Right kidney (tissue), 1 donor: ENCODE measurements at regions not wholly inside any gene's neighbourhood (a gene's known extent, or its start where the extent isn't known, plus 50 kb on each side); places are given as distances from the start of the nearest gene placed in this dataset.
"Not testable (repeated sequence)": the region's sequence is repeated elsewhere in the genome, so short reads cannot be mapped to it uniquely, and the experiment has no call there.

ENCODE experiments used
- DNase-seq: peaks from one replicate; pipeline ENCODE4 v3.0.0-alpha.2; 2016

DNA sequence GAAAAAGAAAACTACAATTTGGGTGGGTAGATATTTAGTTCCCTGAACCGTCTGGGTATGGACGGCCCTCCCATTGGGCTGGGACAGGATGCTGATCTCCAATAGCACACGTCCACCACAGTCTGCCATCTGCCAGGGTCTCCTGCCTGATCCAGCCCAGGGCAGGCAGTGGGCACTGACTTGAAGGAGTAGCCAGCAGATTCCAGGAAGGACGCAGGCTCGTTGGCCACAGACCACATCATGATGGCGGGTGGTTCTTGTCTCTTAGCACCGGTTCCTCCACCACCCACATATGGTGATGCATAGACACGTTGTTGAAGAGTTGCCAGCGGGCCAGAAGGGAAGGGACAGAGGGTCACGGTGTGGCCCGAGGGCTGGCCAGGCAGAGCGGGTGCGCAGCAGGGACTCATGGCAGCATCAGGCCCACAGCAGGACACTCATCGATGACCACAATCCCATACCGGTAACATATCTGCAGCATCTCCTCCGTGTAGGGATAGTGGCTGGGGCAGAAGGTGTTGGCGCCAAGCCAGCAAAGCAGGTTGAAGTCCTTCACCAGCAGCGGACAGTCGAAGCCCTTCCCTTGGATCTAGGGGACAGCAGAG, 155.8 kb upstream of the FAM174A start:
- not testable (repeated sequence) for DNase-seq

GRCh38 chr5:100364757-100365478, 170.3 kb upstream of the FAM174A start:
- DNase-seq = not testable (repeated sequence)

DNA sequence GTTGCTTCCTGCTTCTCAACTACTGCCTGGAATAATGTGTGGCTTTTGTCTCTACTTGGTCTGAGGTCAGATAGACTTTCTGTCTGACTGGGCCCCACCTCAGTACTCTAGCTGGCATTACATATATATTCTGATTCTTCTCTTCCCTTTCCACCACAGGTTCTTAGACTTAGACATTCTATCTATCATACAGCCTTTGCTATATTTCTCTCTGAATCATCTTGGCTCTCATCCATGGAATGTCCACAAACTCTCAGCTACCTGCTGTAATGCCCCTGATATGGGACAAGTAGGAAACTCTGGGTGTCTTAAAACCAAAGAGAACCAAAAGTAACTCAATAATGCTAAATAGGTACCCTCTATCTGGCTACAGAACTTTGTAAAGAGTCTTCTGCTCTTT, 170.8 kb upstream of the FAM174A start:
- DNase-seq = not testable (repeated sequence)

DNA sequence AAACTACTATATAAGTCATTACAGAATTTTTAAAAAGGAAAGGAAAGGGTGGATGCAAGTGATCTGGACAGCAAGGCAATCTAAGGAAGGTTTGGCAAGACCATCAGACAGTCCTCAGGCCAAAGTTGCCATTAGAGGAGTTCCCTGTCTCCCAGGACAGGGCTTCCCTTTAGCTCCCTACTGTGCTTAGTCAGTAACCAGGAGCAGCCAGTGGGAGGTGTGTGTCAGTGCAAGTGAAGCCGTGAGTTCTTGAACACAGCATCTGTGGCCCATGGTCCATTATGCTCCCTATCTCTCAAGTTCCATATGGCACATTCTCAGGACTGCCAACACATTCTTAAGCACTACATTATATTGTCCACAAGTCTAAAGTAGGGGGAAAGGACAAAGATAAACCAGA, 175.2 kb upstream of the FAM174A start:
- DNase-seq = not testable (repeated sequence)

DNA sequence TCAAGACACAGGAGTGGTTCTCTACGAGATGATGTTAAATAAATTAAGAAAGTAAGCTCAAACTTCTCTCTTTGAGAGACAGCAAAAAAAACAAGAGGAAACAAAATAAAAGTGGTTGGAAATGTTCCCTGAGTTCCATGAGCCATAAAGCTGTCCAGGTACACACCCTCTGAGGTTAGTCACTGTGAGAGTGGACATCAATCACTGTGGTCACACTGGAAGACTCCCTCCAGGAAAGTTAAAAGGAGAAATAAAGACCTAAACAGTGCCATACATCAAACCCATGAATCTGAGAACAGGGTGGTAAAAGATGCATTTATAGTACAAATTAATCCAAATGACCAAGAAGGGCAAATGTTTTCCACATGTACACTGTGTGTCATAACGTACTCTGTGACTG, 188.9 kb upstream of the FAM174A start:
- DNase-seq = not testable (repeated sequence)

GRCh38 chr5:100341485-100341884, 193.7 kb upstream of the FAM174A start:
- not testable (repeated sequence) for DNase-seq

GRCh38 chr5:100322483-100322882, 212.7 kb upstream of the FAM174A start:
- no peak for DNase-seq

DNA sequence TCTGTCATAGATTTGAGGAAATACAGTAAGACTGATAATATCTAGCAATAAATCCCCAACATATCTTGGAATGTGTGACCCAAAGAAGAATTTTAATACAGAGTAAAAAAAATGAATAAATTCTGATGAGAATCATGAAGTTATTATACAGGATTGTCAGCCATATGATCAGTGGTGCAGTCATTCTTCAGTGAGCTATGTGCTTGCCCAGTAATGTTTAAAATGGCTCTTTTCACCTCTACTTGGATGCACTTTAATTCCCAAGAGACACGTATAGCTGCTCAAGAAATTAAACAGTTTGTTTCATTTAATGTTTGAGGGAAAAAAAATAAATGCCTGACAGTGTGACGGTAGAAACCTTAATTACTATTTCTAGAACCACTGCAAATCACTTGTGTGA, 215.3 kb upstream of the FAM174A start:
- no peak for DNase-seq

DNA sequence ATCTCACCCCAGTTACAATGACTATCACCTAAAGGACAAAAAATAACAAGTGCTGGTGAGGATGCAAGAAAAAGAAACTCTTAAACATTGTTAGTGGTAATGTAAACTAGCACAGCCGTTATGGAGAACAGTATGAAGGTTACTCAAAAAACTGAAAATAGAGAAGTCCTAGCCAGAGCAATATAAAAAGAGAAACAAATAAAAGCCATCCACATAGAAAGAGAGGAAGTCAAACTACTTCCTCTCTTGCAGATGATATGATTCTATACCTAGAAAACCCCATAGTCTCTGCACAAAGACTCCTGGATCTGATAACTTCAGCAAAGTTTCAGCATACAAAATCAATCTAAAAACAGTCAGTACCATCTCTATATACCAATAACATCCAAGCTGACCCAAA, 221.5 kb upstream of the FAM174A start:
- DNase-seq = no peak

DNA sequence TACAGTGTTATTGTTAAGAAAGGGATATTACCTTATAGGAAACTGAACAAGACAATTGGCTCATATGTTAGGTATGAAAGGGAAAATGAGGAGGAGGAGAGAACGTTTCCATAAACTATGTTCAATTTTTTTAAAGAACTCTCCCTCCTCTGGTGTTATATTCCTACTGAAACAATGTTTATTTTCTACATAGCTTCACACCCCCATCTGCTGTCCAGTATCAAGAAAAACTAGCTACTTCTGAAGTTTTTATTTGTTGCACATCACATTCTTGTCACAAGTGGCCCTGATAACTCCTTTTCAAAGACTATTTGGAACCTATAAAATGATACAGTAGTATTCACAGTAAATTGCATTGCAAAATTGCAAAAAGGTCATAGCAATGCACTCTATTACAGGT, 223.4 kb upstream of the FAM174A start:
- DNase-seq = no peak

DNA sequence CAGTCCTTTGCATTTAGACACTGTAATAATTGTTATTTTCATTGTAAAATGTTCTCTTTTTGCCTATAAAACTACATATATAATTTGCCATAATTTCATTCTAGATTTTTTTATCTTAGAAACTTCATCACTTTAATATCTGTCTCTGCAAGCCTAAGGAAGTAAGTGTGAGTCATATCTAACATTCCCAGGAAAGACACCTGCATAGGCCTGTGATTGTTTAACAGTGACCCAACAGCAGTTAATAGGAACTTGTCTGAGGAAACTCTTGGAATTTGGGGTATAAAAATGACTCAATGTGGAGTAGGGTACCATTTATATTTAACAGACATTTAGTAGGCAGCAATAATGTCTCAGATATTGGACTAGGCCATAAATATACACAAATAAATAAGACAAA, 229.2 kb upstream of the FAM174A start:
- DNase-seq = no peak

DNA sequence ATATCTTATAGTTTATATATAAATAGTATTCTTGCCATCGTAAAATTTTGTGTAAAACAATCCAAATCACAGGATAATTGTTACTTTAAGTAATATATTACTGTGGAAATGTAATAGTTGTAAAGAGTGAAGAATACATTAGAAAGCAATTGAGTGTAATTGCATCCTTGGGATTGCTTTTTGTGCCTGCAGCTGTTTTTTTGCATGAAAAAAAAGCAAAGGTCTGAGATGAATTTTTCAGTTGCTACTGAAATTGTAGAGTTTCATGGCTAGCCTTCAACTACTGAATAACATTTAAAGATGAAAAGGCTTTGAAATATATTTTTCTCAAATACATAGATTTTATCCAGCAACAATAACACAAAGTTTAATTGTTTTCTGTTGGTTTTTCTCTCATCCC, 232.0 kb upstream of the FAM174A start:
- no peak for DNase-seq

- no peak for DNase-seq
These were observed 235.9 kb upstream of the FAM174A start for GRCh38 chr5:100299261-100299660.

GRCh38 chr5:100276071-100276470, 259.1 kb upstream of the FAM174A start:
- DNase-seq = no peak

- no peak for DNase-seq
These were observed 259.5 kb upstream of the FAM174A start for GRCh38 chr5:100275631-100276030.

GRCh38 chr5:100273846-100274580, 261.2 kb upstream of the FAM174A start:
- DNase-seq = no peak

- DNase-seq = peak; percentile 11
These were observed 265.0 kb upstream of the FAM174A start for GRCh38 chr5:100270023-100270771.

DNA sequence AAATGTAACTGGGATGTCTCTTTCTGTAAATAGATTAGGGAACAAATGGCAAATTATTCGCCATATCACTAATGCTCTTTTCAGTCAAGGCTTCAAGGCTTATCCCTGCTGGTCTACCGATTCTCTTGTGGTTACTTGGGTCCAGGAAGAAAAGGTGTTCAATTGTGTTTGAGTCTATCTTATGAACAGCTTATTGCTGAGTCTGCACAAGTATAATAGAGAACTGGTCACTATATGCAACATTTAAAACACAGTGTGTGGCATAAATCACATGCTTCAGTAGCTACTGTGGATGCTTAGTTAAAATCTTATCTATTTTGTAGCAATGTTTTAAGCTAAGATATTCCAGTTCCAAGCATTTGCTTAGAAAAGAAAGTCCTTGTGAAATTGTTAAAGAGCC, 274.2 kb upstream of the FAM174A start:
- DNase-seq = no peak

GRCh38 chr5:100252944-100253343, 282.2 kb upstream of the FAM174A start:
- no peak for DNase-seq

GRCh38 chr5:100252037-100252436, 283.1 kb upstream of the FAM174A start:
- DNase-seq = no peak

DNA sequence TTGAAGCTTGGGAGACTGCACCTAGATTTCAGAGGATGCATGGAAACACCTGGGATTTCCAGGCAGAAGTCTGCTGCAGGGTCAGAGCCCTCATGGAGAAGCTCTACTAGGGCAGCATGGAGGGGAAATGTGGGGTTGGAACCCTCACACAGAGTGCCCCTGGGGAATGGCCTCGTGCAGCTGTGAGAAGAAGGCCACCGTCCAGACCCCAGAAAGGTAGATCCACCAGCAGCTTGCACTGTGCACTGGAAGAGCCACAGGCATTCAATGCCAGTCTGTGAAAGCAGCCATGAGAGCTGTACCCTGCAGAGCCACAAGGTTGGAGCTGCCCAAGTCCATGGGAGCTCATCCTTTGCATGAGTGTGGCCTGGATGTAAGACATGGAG, 285.3 kb upstream of the FAM174A start:
- no peak for DNase-seq

DNA sequence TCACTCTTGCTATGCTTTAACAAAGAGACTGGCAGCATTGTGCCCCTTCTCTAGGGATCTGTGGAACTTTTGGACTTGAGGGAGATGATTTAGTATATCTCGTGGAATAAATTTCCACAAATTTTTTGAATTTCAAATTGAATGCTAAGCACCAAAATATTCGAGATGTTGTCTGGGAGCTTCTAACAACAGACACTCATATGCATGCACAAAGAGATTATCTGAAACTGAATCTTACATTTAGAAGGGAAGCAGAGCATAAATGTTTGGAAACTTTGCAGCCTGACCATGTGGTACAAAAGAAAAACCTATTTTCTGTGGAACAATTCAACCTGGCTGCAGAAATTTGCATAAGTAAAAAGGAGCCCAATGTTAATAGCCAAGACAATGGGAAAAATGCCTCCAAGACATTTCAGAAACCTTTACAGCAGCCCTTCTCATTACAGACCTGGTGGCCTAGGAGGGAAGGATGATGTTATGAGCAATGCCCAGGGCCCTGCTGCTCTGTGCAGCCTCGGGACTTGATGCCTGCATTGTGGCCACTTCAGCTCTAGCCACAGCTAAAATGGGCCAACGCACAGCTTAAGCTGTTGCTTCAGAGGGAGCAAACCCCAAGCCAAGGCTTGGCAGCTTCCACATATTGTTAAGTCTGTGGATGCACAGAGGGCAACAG, 285.8 kb upstream of the FAM174A start:
- DNase-seq = no peak
